Keratinocyte (primary cell): ENCODE measurements at regions not wholly inside any gene's neighbourhood (a gene's known extent, or its start where the extent isn't known, plus 50 kb on each side); places are given as distances from the start of the nearest gene placed in this dataset.

Experiments
- EZH2 ChIP-seq: IDR thresholded peaks from one replicate; pipeline ENCODE4 v1.6.1; 2012; ENCODE audit warnings: inconsistent platforms, mild to moderate bottlenecking, low read length, moderate library complexity
- TF ChIP-seq, protein P1 (sequence below), 3 experiments: IDR thresholded peaks in 1 of 3; conservative IDR thresholded peaks in 1 of 3; optimal IDR thresholded peaks in 1 of 3; 2 replicates in 2 of 3; 3 replicates in 1 of 3; pipeline versions ENCODE3 to v1.5.1; 2011; ENCODE audit warnings: low read length in 3 of 3, mild to moderate bottlenecking in 3 of 3, moderate library complexity in 2 of 3, control low read depth in 1 of 3, inconsistent platforms in 1 of 3; ENCODE audit not compliant: insufficient read depth in 2 of 3; ENCODE audit errors: extremely low read depth in 1 of 3

DNA sequence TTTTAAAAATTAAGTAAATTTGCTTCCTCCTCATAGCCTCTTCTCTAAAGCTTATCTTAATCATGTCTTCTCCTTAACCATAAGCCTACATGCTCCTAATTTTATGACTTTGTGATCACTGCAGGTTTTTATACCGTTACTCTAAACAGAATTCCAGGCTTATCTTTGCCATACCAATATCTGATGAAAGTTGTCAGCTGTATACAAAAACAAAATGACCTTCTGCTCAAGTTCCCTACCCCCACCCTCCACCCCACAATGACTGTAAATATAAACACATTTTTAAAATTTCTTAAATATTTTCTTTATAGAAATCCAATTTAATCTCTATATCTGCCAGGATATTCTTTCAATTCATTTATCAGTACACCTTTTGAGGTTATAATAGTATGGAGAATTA lies 60.5 kb upstream of the SGK1 start:
- TF ChIP-seq EZH2 = no peak
- TF ChIP-seq, protein P1, sequence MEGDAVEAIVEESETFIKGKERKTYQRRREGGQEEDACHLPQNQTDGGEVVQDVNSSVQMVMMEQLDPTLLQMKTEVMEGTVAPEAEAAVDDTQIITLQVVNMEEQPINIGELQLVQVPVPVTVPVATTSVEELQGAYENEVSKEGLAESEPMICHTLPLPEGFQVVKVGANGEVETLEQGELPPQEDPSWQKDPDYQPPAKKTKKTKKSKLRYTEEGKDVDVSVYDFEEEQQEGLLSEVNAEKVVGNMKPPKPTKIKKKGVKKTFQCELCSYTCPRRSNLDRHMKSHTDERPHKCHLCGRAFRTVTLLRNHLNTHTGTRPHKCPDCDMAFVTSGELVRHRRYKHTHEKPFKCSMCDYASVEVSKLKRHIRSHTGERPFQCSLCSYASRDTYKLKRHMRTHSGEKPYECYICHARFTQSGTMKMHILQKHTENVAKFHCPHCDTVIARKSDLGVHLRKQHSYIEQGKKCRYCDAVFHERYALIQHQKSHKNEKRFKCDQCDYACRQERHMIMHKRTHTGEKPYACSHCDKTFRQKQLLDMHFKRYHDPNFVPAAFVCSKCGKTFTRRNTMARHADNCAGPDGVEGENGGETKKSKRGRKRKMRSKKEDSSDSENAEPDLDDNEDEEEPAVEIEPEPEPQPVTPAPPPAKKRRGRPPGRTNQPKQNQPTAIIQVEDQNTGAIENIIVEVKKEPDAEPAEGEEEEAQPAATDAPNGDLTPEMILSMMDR (optimal IDR thresholded peaks at IDR 0.05 in 1 of 3, IDR thresholded peaks at IDR 0.05 in 1 of 3, conservative IDR thresholded peaks at IDR 0.05 in 1 of 3; ENCODE audit: extremely low read depth in 1 of 3, insufficient read depth in 2 of 3, low read length in 3 of 3) = no peak
